ENCODE measurements at regions not wholly inside any gene's neighbourhood (a gene's known extent, or its start where the extent isn't known, plus 50 kb on each side); places are given as distances from the start of the nearest gene placed in this dataset.

- TF ChIP-seq CTCF (IDR thresholded peaks at IDR 0.05), result no peak
- H3K4me3 ChIP-seq, result no peak overlapping the region
- H3K4me1 ChIP-seq, result no peaks in the 10 kb centered on the region
- ATAC-seq, result no peak
- no peaks in the 10 kb centered on the region for H3K9me3 ChIP-seq
- no peak overlapping the region for H3K27ac ChIP-seq
- no peaks in the 10 kb centered on the region for H3K36me3 ChIP-seq
- no peaks in the 10 kb centered on the region for H3K27me3 ChIP-seq
- intact Hi-C loops (cut with DNase I), result no loop called here
- no peak for DNase-seq
These were observed 157.6 kb downstream of the TDRD15 start for GRCh38 chr2:21281384-21281783.

- no peaks in the 10 kb centered on the region for H3K4me1 ChIP-seq
- no peak overlapping the region for H3K27ac ChIP-seq
- no peaks in the 10 kb centered on the region for H3K9me3 ChIP-seq
- ATAC-seq (no peak), DNase-seq (no peak)
- intact Hi-C loops (cut with DNase I), result no loop called here
- no peak for TF ChIP-seq CTCF (IDR thresholded peaks at IDR 0.05)
- H3K4me3 ChIP-seq, result no peak overlapping the region
- no peaks in the 10 kb centered on the region for H3K36me3 ChIP-seq
- no peaks in the 10 kb centered on the region for H3K27me3 ChIP-seq
These were observed 158.2 kb downstream of the TDRD15 start for GRCh38 chr2:21281791-21282514.

GRCh38 chr2:21282515-21282898, 158.7 kb downstream of the TDRD15 start:
- H3K27me3 ChIP-seq, result no peaks in the 10 kb centered on the region
- DNase-seq, result no peak
- no peaks in the 10 kb centered on the region for H3K4me1 ChIP-seq
- H3K9me3 ChIP-seq, result no peaks in the 10 kb centered on the region
- H3K36me3 ChIP-seq, result no peaks in the 10 kb centered on the region
- H3K4me3 ChIP-seq, result no peak overlapping the region
- no peak for ATAC-seq
- intact Hi-C loops (cut with DNase I), result no loop called here
- H3K27ac ChIP-seq, result no peak overlapping the region
- TF ChIP-seq CTCF (IDR thresholded peaks at IDR 0.05), result no peak

GRCh38 chr2:21288299-21288698, 164.5 kb downstream of the TDRD15 start:
- intact Hi-C loops (cut with DNase I), result no loop called here
- no peaks in the 10 kb centered on the region for H3K36me3 ChIP-seq
- no peaks in the 10 kb centered on the region for H3K27me3 ChIP-seq
- H3K4me3 ChIP-seq, result no peak overlapping the region
- H3K27ac ChIP-seq, result no peak overlapping the region
- ATAC-seq (no peak), DNase-seq (no peak)
- TF ChIP-seq CTCF (IDR thresholded peaks at IDR 0.05), result no peak
- no peaks in the 10 kb centered on the region for H3K9me3 ChIP-seq
- H3K4me1 ChIP-seq, result no peaks in the 10 kb centered on the region

GRCh38 chr2:21288739-21289520, 165.2 kb downstream of the TDRD15 start:
- peak; percentile 33 for ATAC-seq

More at GRCh38 chr2:21288739-21289520, 165.2 kb downstream of the TDRD15 start:
- no peaks in the 10 kb centered on the region for H3K36me3 ChIP-seq
- no peaks in the 10 kb centered on the region for H3K9me3 ChIP-seq
- DNase-seq, result no peak
- no peak for TF ChIP-seq CTCF (IDR thresholded peaks at IDR 0.05)
- H3K4me3 ChIP-seq, result no peak overlapping the region
- H3K27me3 ChIP-seq, result no peaks in the 10 kb centered on the region
- intact Hi-C loops (cut with DNase I), result no loop called here
- no peaks in the 10 kb centered on the region for H3K4me1 ChIP-seq
- no peak overlapping the region for H3K27ac ChIP-seq
